A549 (cell line): ENCODE measurements at regions not wholly inside any gene's neighbourhood (a gene's known extent, or its start where the extent isn't known, plus 50 kb on each side); places are given as distances from the start of the nearest gene placed in this dataset.

ENCODE experiments used
- CBX2 ChIP-seq: fragments of 200-600 bp; sonication (generic); IDR thresholded peaks from 2 replicates; pipeline ENCODE4 v1.6.1; 2016; ENCODE audit warnings: low read depth, mild to moderate bottlenecking, borderline replicate concordance
- MAFK ChIP-seq: fragments of 450-650 bp; IDR thresholded peaks from 2 replicates; pipeline ENCODE4 v1.6.1; 2014; ENCODE audit not compliant: partially characterized antibody
- TF ChIP-seq, protein P1 (sequence below): fragments of >200 bp; sonication (Bioruptor Twin); formaldehyde crosslinking; IDR thresholded peaks from 3 replicates; pipeline ENCODE4 v1.5.1; 2016
- TF ChIP-seq, protein P2 (sequence below): fragments of 200-600 bp; sonication (generic); IDR thresholded peaks from 2 replicates; pipeline ENCODE4 v1.6.1; 2016; ENCODE audit warnings: antibody characterized with exemption, mild to moderate bottlenecking, moderate library complexity

DNA sequence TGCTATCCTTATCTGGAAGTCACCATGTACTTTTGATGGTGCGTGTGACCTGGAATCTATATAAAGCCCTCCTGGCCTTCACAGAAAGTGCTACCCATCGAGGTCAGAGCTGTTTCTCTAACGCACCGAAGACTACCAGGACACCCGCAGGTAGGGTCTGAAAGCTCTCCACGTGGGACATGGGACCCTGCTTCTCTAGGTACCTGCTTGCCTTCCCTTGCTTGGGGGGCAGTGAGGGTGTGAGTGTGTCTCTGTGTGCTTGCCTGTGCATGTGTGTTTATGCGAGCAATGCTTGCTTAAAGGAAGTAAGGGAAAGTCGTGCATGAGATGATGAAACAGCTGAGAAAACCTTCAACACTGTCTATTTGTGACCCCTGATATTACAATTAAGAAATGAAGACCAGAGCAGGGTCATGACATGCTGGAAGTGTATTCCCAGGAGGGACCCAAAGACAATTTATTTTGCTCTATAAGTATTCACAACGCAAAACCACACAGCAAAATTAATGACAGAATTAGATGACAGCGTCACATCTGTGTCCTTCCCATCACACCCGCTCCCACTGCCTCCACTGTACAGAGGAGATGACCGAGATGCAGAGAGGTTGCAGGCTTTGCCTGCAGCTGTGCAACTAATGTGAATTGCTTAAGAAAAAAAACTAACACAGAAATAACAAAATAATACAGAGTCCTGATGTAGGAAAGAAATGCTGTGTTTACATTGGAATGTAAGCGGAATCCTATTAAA is 76.4 kb upstream of the HELT start:
- TF ChIP-seq CBX2 (no peak), MAFK (no peak)
- TF ChIP-seq, protein P1, sequence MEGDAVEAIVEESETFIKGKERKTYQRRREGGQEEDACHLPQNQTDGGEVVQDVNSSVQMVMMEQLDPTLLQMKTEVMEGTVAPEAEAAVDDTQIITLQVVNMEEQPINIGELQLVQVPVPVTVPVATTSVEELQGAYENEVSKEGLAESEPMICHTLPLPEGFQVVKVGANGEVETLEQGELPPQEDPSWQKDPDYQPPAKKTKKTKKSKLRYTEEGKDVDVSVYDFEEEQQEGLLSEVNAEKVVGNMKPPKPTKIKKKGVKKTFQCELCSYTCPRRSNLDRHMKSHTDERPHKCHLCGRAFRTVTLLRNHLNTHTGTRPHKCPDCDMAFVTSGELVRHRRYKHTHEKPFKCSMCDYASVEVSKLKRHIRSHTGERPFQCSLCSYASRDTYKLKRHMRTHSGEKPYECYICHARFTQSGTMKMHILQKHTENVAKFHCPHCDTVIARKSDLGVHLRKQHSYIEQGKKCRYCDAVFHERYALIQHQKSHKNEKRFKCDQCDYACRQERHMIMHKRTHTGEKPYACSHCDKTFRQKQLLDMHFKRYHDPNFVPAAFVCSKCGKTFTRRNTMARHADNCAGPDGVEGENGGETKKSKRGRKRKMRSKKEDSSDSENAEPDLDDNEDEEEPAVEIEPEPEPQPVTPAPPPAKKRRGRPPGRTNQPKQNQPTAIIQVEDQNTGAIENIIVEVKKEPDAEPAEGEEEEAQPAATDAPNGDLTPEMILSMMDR, result no peak
- TF ChIP-seq, protein P2, sequence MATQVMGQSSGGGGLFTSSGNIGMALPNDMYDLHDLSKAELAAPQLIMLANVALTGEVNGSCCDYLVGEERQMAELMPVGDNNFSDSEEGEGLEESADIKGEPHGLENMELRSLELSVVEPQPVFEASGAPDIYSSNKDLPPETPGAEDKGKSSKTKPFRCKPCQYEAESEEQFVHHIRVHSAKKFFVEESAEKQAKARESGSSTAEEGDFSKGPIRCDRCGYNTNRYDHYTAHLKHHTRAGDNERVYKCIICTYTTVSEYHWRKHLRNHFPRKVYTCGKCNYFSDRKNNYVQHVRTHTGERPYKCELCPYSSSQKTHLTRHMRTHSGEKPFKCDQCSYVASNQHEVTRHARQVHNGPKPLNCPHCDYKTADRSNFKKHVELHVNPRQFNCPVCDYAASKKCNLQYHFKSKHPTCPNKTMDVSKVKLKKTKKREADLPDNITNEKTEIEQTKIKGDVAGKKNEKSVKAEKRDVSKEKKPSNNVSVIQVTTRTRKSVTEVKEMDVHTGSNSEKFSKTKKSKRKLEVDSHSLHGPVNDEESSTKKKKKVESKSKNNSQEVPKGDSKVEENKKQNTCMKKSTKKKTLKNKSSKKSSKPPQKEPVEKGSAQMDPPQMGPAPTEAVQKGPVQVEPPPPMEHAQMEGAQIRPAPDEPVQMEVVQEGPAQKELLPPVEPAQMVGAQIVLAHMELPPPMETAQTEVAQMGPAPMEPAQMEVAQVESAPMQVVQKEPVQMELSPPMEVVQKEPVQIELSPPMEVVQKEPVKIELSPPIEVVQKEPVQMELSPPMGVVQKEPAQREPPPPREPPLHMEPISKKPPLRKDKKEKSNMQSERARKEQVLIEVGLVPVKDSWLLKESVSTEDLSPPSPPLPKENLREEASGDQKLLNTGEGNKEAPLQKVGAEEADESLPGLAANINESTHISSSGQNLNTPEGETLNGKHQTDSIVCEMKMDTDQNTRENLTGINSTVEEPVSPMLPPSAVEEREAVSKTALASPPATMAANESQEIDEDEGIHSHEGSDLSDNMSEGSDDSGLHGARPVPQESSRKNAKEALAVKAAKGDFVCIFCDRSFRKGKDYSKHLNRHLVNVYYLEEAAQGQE, result no peak
